PC-3 (cell line): ENCODE measurements at regions not wholly inside any gene's neighbourhood (a gene's known extent, or its start where the extent isn't known, plus 50 kb on each side); places are given as distances from the start of the nearest gene placed in this dataset.

Source experiments
- ATAC-seq: fragments of 200-7000 bp; cut with Tn5 transposase; 2 replicates; pipeline ENCODE4 v1.9.1; 2020; ENCODE audit warnings: mild to moderate bottlenecking, moderate library complexity
- BruUV-seq: library from RNA; stranded (reverse); fragments of 400-500 nt; replicated peaks from 2 replicates; lab custom pipeline; 2021; lab: Mats Ljungman, UMichigan
- CTCF ChIA-PET: fragments of 300-600 bp; sonication (Branson Sonifier 250); formaldehyde crosslinking; loops from one replicate; lab custom pipeline; 2022; ENCODE audit warnings: antibody characterized with exemption; lab: Charles Lee
- POLR2A ChIA-PET: fragments of 300-600 bp; sonication (Branson Sonifier 250); formaldehyde crosslinking; loops from one replicate; lab custom pipeline; 2022; ENCODE audit warnings: antibody characterized with exemption; ENCODE audit not compliant: unreplicated experiment; lab: Charles Lee
- DNase-seq: peaks from one replicate; pipeline ENCODE4 v3.0.0-alpha.2; 2015
- H2AFZ ChIP-seq: fragments of 300-600 bp; sonication (generic); 2 replicates; pipeline ENCODE4 v1.6.0; 2016; ENCODE audit warnings: antibody characterized with exemption, low read length
- H3F3A ChIP-seq: fragments of 300-600 bp; sonication (generic); one replicate; pipeline ENCODE4 v1.6.0; 2017; ENCODE audit warnings: antibody characterized with exemption, low read length, control low read depth, mild to moderate bottlenecking; ENCODE audit not compliant: unreplicated experiment
- H3K27ac ChIP-seq: fragments of 300-600 bp; sonication (generic); 2 replicates; pipeline ENCODE4 v1.5.1; 2016; ENCODE audit warnings: mild to moderate bottlenecking, low read length
- H3K27me3 ChIP-seq: fragments of 300-600 bp; sonication (generic); 2 replicates; pipeline ENCODE4 v1.6.1; 2016; ENCODE audit warnings: low read length, mixed read lengths
- H3K36me3 ChIP-seq: fragments of 300-600 bp; sonication (generic); 2 replicates; pipeline ENCODE4 v1.6.1; 2016; ENCODE audit warnings: low read depth, mixed run types, low read length, mixed read lengths
- H3K4me1 ChIP-seq: fragments of 300-600 bp; sonication (generic); 2 replicates; pipeline ENCODE4 v1.5.1; 2016; ENCODE audit warnings: low read length; ENCODE audit not compliant: insufficient read depth
- H3K4me2 ChIP-seq: fragments of 300-600 bp; sonication (generic); 2 replicates; pipeline ENCODE4 v1.6.0; 2016; ENCODE audit warnings: low read length
- H3K4me3 ChIP-seq: fragments of 300-600 bp; sonication (generic); 2 replicates; pipeline ENCODE4 v1.5.1; 2016; ENCODE audit warnings: mild to moderate bottlenecking, low read length, mixed read lengths
- H3K79me2 ChIP-seq: fragments of 300-600 bp; sonication (generic); 2 replicates; pipeline ENCODE4 v1.6.1; 2017; ENCODE audit warnings: low read length, mixed read lengths
- H3K9ac ChIP-seq: fragments of 300-600 bp; sonication (generic); 2 replicates; pipeline ENCODE4 v1.6.0; 2016; ENCODE audit warnings: mild to moderate bottlenecking, low read length
- H3K9me2 ChIP-seq: fragments of 300-600 bp; sonication (generic); replicated peaks from 2 replicates; pipeline ENCODE4 v1.6.1; 2016; ENCODE audit warnings: mixed run types, low read length, mixed read lengths
- H3K9me3 ChIP-seq: fragments of 300-600 bp; sonication (generic); 2 replicates; pipeline ENCODE4 v1.6.1; 2016; ENCODE audit warnings: low read length, mixed read lengths
- H4K20me1 ChIP-seq: fragments of 300-600 bp; sonication (generic); 2 replicates; pipeline ENCODE4 v1.6.1; 2016; ENCODE audit warnings: low read length, mixed read lengths
- CTCF ChIP-seq: fragments of 300-600 bp; sonication (generic); conservative IDR thresholded peaks from 2 replicates; pipeline ENCODE4 v1.5.1; 2017; ENCODE audit warnings: antibody characterized with exemption, low read depth, mild to moderate bottlenecking, low read length
- EZH2 ChIP-seq: fragments of 300-600 bp; sonication (generic); IDR thresholded peaks from one replicate; pipeline ENCODE4 v1.6.1; 2017; ENCODE audit warnings: antibody characterized with exemption, mild to moderate bottlenecking, low read length; ENCODE audit not compliant: unreplicated experiment
- EZH2phosphoT487 ChIP-seq: fragments of 300-600 bp; sonication (generic); IDR thresholded peaks from 2 replicates; pipeline ENCODE4 v1.6.1; 2018; ENCODE audit warnings: mild to moderate bottlenecking, antibody characterized with exemption, low read length, borderline replicate concordance
- intact Hi-C: fragments of 100-400 bp; cut with micrococcal nuclease; formaldehyde crosslinking; loops from 2 replicates; pipeline ENCODE4 v1.9.0; 2023

GRCh38 chr16:64084706-64085105 is 1037.2 kb downstream of the CDH11 start:
- DNase-seq (no peak), ATAC-seq (no peak)
- H3K4me1 ChIP-seq = no peaks in the 10 kb centered on the region
- no peaks in the 10 kb centered on the region for H3K36me3 ChIP-seq
- H3K9ac ChIP-seq = no peak overlapping the region
- no peak overlapping the region for H3K4me2 ChIP-seq
- no peak overlapping the region for H3K4me3 ChIP-seq
- H3K9me2 ChIP-seq = no peaks in the 10 kb centered on the region
- H4K20me1 ChIP-seq = no peaks in the 10 kb centered on the region
- intact Hi-C loops = no loop called here
- H2AFZ ChIP-seq = no peak overlapping the region
- CTCF ChIA-PET = no interaction called here
- H3K79me2 ChIP-seq = no peaks in the 10 kb centered on the region
- BruUV-seq = no TSS peak
- no peaks in the 10 kb centered on the region for H3K9me3 ChIP-seq
- no peaks in the 10 kb centered on the region for H3K27me3 ChIP-seq
- TF ChIP-seq CTCF (no peak), EZH2phosphoT487 (no peak), EZH2 (no peak)
- H3F3A ChIP-seq = no peaks in the 10 kb centered on the region
- POLR2A ChIA-PET = no interaction called here
- no peak overlapping the region for H3K27ac ChIP-seq

- intact Hi-C loops = no loop called here
- Histone ChIP-seq H3K27me3 (no peaks in the 10 kb centered on the region), H3K9me3 (no peaks in the 10 kb centered on the region), H3F3A (no peaks in the 10 kb centered on the region), H3K9ac (no peak overlapping the region), H3K79me2 (no peaks in the 10 kb centered on the region), H3K27ac (no peak overlapping the region), H3K4me2 (no peak overlapping the region), H2AFZ (no peak overlapping the region), H3K4me1 (no peaks in the 10 kb centered on the region), H3K9me2 (no peaks in the 10 kb centered on the region), H4K20me1 (no peaks in the 10 kb centered on the region), H3K36me3 (no peaks in the 10 kb centered on the region), H3K4me3 (no peak overlapping the region)
- no TSS peak for BruUV-seq
- ChIA-PET POLR2A (no interaction called here), CTCF (no interaction called here)
- TF ChIP-seq CTCF (no peak), EZH2 (no peak), EZH2phosphoT487 (no peak)
- DNase-seq (no peak), ATAC-seq (no peak)
These were observed 1038.3 kb downstream of the CDH11 start for GRCh38 chr16:64083428-64084129.

GRCh38 chr16:64077242-64077641 is 1044.6 kb downstream of the CDH11 start:
- CTCF ChIA-PET = no interaction called here
- no TSS peak for BruUV-seq
- ATAC-seq = no peak

More at GRCh38 chr16:64077242-64077641, 1044.6 kb downstream of the CDH11 start:
- Histone ChIP-seq H3K9ac (no peak overlapping the region), H3K36me3 (no peaks in the 10 kb centered on the region), H3K27ac (no peak overlapping the region), H4K20me1 (no peaks in the 10 kb centered on the region), H3K4me3 (no peak overlapping the region), H3K27me3 (no peaks in the 10 kb centered on the region), H3K4me1 (no peaks in the 10 kb centered on the region), H3K4me2 (no peak overlapping the region), H3K9me3 (no peaks in the 10 kb centered on the region), H3K79me2 (no peaks in the 10 kb centered on the region), H2AFZ (no peak overlapping the region), H3F3A (no peaks in the 10 kb centered on the region), H3K9me2 (no peaks in the 10 kb centered on the region)
- intact Hi-C loops = no loop called here
- DNase-seq = no peak
- no peak for TF ChIP-seq EZH2phosphoT487
- no peak for TF ChIP-seq CTCF
- TF ChIP-seq EZH2 = no peak
- POLR2A ChIA-PET = no interaction called here
